UCSD-AML1 (cell line): ENCODE measurements at regions not wholly inside any gene's neighbourhood (a gene's known extent, or its start where the extent isn't known, plus 50 kb on each side); places are given as distances from the start of the nearest gene placed in this dataset.

Experiments used
- DNase-seq: peaks from one replicate; lab custom pipeline; 2025; ENCODE audit not compliant: unreplicated experiment; lab: John Stamatoyannopoulos, UW

DNA sequence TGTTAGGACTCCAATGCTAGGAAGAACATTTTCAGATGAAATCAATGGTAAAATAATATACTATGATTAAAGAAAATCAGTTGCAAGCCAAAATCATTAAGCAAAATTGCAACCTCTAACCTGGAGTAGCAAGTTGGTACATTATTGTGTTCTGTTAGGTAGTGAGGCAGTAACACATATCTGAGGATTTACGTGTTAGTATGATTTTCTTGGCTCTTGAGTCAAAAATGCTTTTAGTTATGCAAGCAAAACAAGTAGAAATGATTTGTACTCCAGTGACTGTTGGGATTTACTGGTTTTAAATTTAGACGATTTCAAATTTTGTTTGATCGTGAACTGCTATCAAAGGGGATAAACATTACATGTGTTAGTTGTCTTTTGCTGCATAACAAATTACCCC is 293.0 kb upstream of the BTBD3 start:
- no peak for DNase-seq

DNA sequence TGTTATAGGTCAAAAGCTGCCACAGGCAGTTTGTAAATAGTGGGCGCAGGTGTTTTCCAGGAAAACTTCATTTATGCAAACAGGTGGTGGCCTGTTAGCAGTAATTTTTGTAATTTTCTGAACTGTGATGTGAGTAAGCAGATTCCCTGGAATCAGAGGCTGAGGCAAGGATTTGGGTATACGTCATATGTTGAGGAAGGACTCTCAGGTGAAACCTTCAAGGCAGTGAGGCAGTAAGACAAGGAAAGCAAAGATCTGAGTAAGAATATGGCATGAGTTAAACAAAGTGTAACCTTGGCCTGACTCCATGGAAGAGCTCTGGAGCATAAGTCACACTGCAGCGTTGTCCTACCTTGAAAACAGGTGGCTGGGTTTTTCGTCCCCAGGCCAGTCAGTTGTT is 291.1 kb upstream of the BTBD3 start:
- DNase-seq: no peak

DNA sequence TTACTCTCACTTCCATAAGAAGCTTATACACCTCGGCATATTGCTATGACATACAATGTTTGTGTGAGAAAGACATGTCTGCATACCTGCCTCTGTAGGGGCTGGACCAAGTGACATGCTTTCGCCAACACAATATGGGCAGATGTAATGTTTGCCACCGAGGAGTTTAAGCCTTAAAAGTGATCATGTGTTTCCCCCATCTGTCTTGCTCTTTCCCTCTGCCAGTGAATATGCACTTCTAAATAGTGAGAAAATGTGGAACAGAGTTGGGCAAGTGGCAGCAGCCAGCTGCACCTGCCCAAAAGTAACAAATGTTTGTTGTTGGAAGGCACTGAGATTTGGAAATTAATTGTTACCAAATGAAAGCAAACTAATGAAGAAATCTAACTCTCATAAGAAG is 274.8 kb upstream of the BTBD3 start:
- no peak for DNase-seq

DNA sequence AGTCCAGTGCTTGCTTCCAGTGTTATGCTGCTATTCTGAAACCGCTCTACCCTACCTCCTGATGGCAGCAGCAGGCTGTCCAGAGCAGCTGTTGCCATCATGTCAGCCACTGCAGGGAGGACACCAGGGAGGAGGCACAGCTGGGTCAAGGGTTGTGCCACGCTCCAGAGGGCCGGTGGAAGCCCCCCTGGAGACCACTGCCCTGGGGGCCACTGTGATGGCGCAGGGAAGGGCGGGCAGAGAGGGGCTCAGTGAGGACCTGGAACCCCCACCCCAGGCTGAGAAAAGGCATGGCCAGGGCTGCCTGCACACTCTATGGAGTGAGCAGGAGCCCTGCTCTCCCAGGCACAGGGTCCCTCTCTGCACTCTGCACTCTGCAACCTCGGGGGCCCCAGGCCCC is 271.3 kb upstream of the BTBD3 start:
- DNase-seq: no peak

DNA sequence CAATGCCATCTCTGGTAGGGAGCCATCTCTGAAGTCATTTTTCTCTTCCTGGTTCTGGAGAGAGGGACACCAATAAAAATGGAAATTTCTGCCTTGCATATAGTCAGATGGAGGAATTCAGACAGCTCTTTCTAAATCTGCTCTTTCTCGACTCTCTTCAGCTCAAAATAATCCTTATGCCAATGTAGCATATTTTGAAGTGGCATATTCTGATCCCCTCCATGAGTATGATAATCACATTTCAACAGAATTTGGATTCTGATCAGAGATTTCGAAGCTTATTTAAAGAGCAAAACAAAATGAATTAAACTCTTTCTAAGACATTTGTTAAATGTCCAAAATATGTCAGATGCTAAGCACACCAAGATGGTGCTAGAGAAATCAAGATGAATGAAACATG is 267.1 kb upstream of the BTBD3 start:
- no peak for DNase-seq

DNA sequence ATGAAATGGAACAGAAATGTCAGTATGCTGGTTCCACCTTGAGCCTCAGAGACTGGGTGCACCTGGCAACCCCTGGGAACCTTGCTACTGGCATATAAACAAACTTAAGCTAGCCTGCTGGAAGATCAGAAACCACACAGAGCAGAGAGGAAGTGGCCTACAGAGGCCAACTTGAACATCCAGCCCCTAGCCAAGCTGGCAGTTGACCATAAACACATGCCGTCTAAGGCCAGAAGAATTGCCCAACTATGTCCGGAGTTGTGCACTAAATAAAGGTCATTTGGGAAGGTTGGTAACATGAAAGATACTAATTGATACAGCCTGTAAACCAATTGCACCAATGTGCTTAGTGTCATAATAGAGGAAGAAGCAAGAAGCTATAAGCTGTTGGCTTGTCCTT is 266.6 kb upstream of the BTBD3 start:
- DNase-seq: no peak

DNA sequence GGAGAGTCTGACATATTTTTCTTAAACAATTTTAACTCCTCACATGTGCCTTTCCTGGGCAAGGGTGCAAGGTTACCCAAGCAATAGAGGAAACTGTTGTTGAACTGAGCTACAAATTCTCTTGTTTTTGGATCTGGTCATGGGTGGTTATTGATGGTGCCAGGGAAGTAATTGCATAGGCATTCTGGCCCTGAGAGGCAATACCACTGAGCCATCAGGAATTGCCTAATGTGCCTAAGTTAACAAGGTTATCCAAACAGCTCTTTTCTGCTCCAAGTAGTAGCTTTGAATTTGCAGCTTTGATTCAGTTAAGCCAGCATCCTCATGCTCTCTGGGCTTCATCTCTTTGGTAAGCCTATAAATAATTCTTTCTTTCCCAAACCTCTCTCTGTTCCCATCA is 266.0 kb upstream of the BTBD3 start:
- no peak for DNase-seq

DNA sequence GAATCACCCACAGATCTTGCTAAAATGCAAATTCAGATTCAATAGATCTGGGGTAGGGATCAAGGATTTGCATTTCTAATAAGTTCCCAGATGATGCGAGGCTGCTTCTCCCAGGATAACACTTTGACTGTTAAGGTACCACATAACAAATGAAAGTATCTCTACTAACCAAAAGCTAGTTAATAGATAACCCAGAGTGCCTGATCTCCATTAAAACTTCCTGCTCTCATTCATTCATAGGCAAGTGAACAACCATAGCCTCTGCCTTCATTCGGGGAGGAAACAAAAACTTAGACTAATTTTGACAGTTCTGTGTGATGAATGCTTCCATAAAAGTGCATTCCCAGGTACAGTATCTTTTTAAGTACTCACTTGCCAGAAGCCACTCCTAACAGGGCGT is 265.6 kb upstream of the BTBD3 start:
- DNase-seq: no peak

DNA sequence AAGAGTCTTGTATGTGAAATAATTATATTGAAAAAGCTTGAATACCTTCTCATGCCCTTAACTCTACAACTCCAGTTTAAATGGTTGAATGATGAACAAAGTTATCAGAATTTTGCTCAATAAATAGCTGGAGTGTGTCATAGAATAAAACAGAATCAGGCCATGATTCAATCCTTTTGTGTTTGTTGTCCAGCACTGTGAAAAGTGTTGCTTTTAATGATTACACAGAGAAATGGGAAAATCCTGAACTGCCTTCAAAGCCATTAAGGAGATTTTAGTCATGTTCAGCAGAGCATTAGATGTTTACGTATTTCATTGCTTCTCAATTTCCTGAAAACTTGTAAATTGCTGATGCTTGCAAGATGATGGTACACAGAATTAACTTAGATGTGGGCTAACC is 262.9 kb upstream of the BTBD3 start:
- DNase-seq: no peak

DNA sequence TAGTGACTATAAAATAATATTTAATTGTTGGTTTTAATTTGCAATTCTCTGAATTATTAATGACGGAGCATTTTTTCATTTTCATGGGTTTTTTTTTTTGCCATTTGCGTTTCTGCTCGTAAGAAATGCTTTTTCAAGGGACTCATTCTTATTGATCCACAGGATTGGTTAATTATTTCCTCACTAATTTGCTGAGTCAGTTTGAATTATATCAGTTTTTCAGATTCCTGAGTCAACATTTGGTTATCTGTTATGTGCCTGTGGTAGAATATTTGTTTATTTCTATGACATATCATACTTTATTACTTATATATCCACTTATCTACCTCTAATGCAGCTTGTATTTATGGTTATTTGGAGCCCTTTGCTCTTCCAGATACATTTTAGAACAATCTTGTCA is 257.0 kb upstream of the BTBD3 start:
- no peak for DNase-seq

DNA sequence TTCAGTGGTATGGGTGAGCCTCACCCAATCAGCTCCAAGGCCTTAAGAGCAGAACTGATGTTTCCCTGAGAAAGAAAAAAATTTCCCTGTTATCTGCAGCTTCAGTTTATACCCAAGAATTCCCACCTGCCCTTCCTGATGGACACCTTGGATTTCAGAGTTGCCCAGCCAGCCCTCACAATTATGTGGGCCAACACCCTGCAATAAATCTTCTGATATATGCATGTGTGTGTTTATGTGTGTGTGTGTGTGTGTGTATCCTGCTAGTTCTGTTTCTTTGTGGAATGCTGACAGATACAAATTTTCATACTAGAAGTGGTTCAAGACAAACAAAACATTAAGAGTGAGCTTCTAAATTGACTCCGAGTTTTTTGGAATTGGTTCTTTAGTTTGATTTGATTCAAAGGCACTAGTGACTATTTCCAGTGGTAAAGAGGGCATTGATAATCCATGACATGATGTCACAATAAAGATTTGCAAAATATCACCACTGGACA is 246.6 kb upstream of the BTBD3 start:
- no peak for DNase-seq

DNA sequence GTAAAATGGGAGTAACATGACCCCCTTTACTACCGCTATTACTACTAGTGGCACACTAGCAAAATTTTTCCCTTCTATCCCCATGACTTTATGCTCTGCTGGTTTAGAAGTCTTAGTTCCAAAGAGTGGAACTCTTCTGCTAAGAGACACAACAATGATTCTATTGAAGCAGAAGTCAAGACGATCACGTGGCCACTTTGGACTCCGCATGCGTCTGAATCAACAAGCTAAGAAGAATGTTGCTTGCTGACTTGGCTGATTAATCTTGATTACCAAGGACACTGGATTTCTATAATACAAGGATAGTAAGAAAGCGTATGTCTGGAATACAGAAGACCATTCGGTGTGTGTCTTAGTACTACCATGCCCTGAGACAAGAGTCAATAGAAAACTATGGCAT is 244.7 kb upstream of the BTBD3 start:
- no peak for DNase-seq

DNA sequence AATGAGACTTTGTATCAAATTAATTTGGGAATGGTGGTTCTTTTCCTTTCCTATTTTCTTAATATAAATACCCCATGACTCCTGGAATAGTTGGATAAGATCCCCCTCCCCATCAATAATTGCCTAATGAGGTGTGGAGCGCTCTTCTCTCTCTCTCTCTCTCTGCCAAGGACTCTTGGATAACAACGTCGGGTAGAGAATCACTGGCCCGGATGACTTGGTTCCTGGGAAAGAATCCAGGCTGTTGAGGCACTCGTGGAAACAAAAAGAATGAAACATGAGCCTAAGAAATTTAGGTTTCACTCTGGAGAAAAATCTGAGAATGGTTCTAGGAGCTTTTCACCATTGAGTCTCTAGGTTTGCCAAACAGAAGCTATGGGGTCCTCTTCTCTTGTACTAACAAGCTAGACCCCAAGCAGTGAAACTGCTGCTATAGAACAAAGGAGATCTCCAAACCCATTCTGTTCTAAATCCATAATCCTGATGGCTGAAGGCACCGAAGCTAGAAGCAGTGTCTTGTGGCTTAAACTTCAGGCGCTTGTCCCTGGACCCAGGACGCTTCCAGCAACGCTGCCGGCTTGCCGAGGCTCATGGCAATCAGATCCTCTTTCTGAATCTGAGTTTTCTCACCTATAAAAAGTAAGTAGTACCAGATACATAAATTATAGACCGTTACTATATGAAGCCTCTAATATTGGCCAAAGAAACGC is 241.6 kb upstream of the BTBD3 start:
- no peak for DNase-seq

DNA sequence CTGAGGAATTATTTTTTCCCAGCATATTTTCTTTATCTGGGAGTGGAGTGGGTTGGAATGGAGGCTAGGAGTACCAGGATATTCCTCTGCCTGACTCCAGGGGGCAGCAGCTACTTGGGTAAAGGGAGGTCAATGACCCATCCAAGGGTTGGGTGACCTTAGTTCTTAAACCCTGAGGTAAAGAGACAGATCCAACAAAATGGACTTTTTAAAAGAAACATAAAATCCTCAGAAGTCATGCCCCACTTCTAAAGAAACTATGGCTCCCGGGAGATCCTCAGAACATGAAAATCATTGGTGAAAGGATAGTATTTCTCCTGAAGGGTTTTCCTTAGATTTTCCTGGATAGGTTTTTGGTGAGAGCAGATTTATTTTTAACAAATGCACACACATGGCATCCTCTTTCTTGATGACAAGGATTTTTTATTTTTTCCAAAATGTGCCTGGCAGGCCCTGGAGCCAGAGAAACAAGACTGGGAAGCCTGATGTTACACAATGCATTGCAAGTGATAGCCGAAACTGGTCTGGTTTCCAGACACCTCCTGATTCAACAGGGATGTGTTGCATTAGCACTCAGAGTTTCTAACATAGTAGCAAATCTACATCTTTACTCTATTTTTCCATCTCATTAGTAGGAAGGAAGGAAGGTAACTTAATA is 240.9 kb upstream of the BTBD3 start:
- peak; percentile 17 for DNase-seq

DNA sequence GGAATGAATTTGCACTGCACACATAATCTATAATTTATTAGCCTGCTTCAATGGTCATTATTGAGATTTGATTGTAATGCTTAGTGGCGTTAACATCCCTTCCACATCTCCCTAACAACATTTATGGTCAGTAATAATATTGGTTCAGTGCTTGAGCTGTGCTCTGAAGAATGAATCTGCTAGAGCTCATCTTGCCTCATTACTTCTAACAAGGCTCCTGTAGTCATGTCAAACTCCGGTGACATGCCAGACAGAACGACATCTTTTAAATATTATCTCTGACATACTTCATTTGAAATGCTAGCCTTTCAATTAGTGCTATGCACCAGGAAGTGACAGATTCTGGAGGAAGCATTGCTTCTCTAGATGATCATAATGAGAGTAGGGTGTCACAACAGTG is 240.3 kb upstream of the BTBD3 start:
- DNase-seq: no peak

DNA sequence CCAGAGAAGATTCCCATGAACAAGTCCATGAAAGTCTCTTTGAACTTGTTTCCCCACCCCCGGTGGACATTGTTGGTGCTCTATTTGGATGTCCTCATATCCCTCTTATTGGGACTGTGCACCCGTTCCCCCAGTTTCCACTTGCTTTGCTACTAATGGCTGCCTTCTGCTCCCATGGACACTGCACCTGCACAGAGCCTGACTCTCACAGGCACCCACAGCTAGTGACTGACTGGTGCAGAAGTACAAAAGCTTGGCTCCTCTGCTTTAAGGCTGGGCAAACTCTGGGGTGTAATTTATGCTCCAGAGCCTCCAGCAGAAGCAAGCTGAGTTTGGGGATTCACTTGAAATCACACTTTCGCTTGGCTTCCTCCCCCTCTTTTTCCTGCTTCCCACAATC is 239.9 kb upstream of the BTBD3 start:
- DNase-seq: no peak

DNA sequence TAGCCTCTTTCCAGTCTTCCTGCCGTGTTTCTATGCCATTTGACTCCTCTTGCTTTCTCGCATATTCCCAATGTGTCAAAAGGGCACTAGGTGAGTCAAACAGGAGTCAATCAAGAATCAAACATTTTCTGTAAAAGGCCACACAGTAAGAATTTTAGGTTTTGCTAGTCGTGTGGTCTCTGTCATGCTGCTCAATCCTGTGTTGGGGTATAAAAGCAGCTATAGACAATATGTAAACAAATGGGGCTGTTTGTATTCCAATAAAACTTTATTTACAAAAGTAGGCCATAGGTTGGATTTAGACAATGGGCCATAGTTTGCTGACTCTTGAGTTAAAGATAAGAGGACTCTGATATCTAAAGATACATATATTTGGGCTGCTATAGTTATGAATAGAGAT is 235.4 kb upstream of the BTBD3 start:
- no peak for DNase-seq

DNA sequence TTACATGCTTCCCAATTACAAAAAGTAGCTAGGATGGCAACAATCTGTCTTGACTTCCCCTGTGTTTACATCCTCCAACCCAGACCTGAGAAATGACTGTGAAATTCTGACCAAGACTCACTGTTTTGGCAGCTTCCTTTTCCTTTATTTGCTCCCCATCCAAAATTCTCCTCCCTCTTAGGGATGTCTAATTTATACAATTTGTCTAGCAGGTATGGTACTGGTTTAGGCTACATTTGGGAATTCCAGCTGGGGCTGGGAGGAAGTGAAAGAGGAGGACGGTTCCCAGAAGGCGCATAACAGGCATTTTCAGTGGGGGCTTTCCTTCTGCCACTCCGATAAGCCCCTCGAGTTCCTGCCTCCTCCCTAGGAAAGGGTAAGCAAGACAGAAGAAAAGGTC is 231.5 kb upstream of the BTBD3 start:
- no peak for DNase-seq

DNA sequence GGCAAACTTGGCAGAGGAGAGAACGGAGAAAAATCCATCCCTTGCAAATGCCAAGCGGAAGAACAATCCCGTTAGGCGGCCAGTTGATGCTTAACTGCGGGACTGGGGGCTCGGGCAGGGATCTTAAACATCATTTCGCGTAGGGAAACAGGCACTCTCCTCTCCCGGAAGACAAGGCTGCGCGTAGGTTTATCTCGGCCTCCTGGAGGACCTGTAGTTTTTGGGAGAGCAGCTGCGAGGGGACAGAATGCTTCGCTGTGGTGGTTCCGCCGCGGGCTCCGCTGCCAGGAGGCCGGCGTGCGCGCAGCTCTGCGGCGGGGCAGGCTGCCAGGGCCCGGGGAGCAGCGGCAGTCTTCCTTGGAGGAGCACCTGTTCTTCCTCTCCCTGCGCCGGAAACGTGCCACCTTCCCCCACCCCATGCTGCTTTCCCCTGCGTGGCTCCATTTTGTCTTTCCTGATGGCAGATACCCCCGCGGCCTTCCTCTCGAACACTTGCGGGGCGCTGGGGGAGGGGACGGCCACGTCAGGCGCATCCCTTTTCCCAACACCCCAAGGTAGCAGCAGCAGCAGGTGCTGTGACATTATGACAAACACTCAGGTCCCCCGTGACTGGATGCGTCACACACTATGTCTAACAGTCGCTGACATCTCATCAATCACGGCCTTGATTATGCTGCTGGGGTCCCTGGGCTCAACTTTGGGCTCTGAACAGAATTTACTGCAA is 230.7 kb upstream of the BTBD3 start:
- no peak for DNase-seq

DNA sequence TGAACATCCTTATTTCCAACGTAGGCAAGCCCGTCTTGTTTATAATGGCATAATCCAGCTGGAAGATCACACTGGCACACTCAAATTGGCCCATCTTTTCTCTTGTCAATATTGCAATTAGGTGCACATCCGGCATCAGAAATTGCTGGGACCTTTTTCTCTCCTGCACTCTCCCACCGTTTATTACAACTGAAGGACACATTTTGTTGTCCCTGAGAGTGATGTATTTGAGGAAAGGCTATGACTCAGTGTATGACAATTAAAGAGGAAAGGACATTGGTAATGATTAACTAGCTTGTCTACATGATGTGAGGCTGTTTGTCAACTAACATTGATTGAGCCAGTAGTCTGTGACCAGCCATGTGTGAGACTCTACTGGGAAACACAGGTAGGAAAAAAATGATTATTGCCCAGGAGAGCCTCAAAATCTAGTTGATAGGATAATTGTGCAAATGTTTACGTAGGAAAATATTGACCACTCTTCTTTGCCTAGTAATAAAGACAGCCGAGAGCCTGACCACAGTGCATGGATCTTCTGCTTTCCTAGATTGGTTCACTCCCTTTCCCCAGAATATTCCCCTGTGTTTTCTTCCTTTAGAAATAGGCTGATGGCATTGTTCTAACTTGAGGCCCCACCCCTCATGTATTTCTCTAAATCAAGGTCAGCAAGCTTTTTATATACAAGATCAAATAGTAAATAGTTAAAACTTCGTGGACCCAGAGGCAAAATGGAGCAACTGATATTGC is 230.0 kb upstream of the BTBD3 start:
- DNase-seq: no peak

DNA sequence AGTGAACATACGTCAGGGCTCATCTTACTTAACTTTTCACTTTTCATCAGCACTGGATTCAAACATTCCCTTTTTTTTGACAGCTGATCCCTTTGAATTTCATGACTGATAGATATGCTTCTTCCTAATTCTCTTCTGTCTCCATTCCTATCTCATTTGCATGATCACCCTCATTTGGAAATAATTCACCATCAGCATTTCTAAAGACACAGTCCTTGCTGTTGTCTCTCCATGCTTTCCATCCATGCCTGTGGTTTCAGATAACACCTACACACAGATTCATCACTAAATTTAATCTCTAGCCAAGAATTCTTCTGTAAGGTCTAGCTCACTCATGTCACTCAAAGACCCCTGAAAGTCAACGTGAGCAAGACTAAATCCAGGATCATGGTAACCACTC is 228.4 kb upstream of the BTBD3 start:
- no peak for DNase-seq

DNA sequence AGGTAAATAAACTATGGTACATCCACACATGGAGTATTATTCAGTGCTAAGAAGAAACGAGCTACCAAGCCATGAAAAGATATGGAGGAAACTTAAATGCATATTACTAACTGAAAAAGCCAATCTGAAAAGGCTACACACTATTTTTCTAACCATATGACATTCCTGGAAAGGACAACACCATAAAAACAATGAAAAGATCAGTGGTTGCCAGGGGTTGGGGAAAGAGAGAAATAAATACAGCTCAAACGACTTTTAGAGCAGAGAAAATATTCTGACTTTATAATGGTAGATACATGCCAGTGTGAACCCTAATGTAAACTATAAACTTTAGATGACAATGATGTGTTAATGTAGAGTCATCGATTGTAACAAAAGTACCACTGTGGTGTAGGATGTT is 225.9 kb upstream of the BTBD3 start:
- no peak for DNase-seq
